PC-3 (cell line): ENCODE measurements at regions not wholly inside any gene's neighbourhood (a gene's known extent, or its start where the extent isn't known, plus 50 kb on each side); places are given as distances from the start of the nearest gene placed in this dataset.

Experiments used
- CTCF ChIP-seq: fragments of 300-600 bp; sonication (generic); conservative IDR thresholded peaks from 2 replicates; pipeline ENCODE4 v1.5.1; 2017; ENCODE audit warnings: antibody characterized with exemption, low read depth, mild to moderate bottlenecking, low read length
- EZH2 ChIP-seq: fragments of 300-600 bp; sonication (generic); IDR thresholded peaks from one replicate; pipeline ENCODE4 v1.6.1; 2017; ENCODE audit warnings: antibody characterized with exemption, mild to moderate bottlenecking, low read length; ENCODE audit not compliant: unreplicated experiment
- EZH2phosphoT487 ChIP-seq: fragments of 300-600 bp; sonication (generic); IDR thresholded peaks from 2 replicates; pipeline ENCODE4 v1.6.1; 2018; ENCODE audit warnings: mild to moderate bottlenecking, antibody characterized with exemption, low read length, borderline replicate concordance

DNA sequence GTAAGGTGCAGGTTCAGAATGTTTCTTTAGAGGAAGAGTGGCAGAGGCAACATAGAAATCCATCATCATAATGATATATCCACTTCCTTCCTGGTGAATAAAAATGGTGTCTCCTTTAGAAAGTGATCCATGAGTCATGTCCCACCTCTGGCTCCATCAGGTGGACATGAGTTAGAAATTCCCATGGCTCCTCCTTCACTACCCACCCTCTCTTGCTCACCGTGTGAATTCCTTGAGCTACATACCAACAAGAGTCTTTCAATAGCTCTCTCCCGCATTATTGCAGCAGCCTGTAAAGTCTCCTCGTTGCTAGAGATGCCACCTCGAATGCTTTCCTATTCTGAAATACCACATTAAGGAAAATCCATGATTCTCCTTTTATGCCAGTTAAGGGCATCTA is 317.6 kb downstream of the LNPK start:
- no peak for TF ChIP-seq EZH2phosphoT487
- no peak for TF ChIP-seq CTCF
- no peak for TF ChIP-seq EZH2
